ENCODE measurements at regions not wholly inside any gene's neighbourhood (a gene's known extent, or its start where the extent isn't known, plus 50 kb on each side); places are given as distances from the start of the nearest gene placed in this dataset.

- in situ Hi-C loops (cut with HindIII; ENCODE audit: low pct_ligation_motif_present, low sequenced_read_pairs): no loop called here
- Histone ChIP-seq H3K27ac (no peak overlapping the region), H3K4me3 (ENCODE audit: low read depth, low read length) (no peak overlapping the region), H3K27me3 (replicated peaks) (no peaks in the 10 kb centered on the region), H3K36me3 (replicated peaks) (no peaks in the 10 kb centered on the region)
- DNase-seq: peak; percentile 31
- TF ChIP-seq CTCF (IDR thresholded peaks at IDR 0.05; ENCODE audit: low read depth, low read length, missing control alignments): no peak
Observed at GRCh38 chr7:113321201-113321600, 202.8 kb upstream of the SMIM30 start.

GRCh38 chr7:113320419-113320818 is 202.1 kb upstream of the SMIM30 start:
- Histone ChIP-seq H3K36me3 (replicated peaks) (no peaks in the 10 kb centered on the region), H3K27me3 (replicated peaks) (no peaks in the 10 kb centered on the region), H3K27ac (no peak overlapping the region), H3K4me3 (ENCODE audit: low read depth, low read length) (no peak overlapping the region)
- TF ChIP-seq CTCF (IDR thresholded peaks at IDR 0.05; ENCODE audit: low read depth, low read length, missing control alignments): no peak
- no peak for DNase-seq
- in situ Hi-C loops (cut with HindIII; ENCODE audit: low pct_ligation_motif_present, low sequenced_read_pairs): no loop called here

- no peaks in the 10 kb centered on the region for H3K36me3 ChIP-seq (replicated peaks)
- in situ Hi-C loops (cut with HindIII; ENCODE audit: low pct_ligation_motif_present, low sequenced_read_pairs): no loop called here
- DNase-seq: no peak
- H3K4me3 ChIP-seq (ENCODE audit: low read depth, low read length): no peak overlapping the region
- H3K27me3 ChIP-seq (replicated peaks): no peaks in the 10 kb centered on the region
- no peak overlapping the region for H3K27ac ChIP-seq
- no peak for TF ChIP-seq CTCF (IDR thresholded peaks at IDR 0.05; ENCODE audit: low read depth, low read length, missing control alignments)
Observed at GRCh38 chr7:113314594-113314993, 196.2 kb upstream of the SMIM30 start.

- H3K27me3 ChIP-seq (replicated peaks): no peaks in the 10 kb centered on the region
- in situ Hi-C loops (cut with HindIII; ENCODE audit: low pct_ligation_motif_present, low sequenced_read_pairs): no loop called here
- no peak overlapping the region for H3K4me3 ChIP-seq (ENCODE audit: low read depth, low read length)
- H3K27ac ChIP-seq: no peak overlapping the region
- no peaks in the 10 kb centered on the region for H3K36me3 ChIP-seq (replicated peaks)
- no peak for DNase-seq
- TF ChIP-seq CTCF (IDR thresholded peaks at IDR 0.05; ENCODE audit: low read depth, low read length, missing control alignments): no peak
Observed at GRCh38 chr7:113308399-113308798, 190.0 kb upstream of the SMIM30 start.

- no peak for DNase-seq
- Histone ChIP-seq H3K36me3 (replicated peaks) (no peaks in the 10 kb centered on the region), H3K27ac (no peak overlapping the region), H3K4me3 (ENCODE audit: low read depth, low read length) (no peak overlapping the region), H3K27me3 (replicated peaks) (no peaks in the 10 kb centered on the region)
- in situ Hi-C loops (cut with HindIII; ENCODE audit: low pct_ligation_motif_present, low sequenced_read_pairs): no loop called here
- TF ChIP-seq CTCF (IDR thresholded peaks at IDR 0.05; ENCODE audit: low read depth, low read length, missing control alignments): no peak
Observed at GRCh38 chr7:113307147-113307546, 188.8 kb upstream of the SMIM30 start.

GRCh38 chr7:113306302-113306701 is 187.9 kb upstream of the SMIM30 start:
- Histone ChIP-seq H3K27ac (no peak overlapping the region), H3K27me3 (replicated peaks) (no peaks in the 10 kb centered on the region), H3K4me3 (ENCODE audit: low read depth, low read length) (no peak overlapping the region), H3K36me3 (replicated peaks) (no peaks in the 10 kb centered on the region)
- in situ Hi-C loops (cut with HindIII; ENCODE audit: low pct_ligation_motif_present, low sequenced_read_pairs): no loop called here
- TF ChIP-seq CTCF (IDR thresholded peaks at IDR 0.05; ENCODE audit: low read depth, low read length, missing control alignments): no peak
- DNase-seq: no peak

Data from brain microvascular endothelial cell (primary cell).